GM12874 (cell line): ENCODE measurements at regions not wholly inside any gene's neighbourhood (a gene's known extent, or its start where the extent isn't known, plus 50 kb on each side); places are given as distances from the start of the nearest gene placed in this dataset.

Experiments used
- CTCF ChIP-seq: IDR thresholded peaks from 2 replicates; pipeline ENCODE4 v1.5.1; 2011; ENCODE audit warnings: low read depth, mild to moderate bottlenecking, control low read depth, low read length, moderate library complexity; ENCODE audit not compliant: insufficient read depth

- TF ChIP-seq CTCF: no peak
Measured at GRCh38 chr16:60648290-60648689, 1387.9 kb downstream of the CDH8 start.

GRCh38 chr16:60646631-60647030 lies 1389.6 kb downstream of the CDH8 start:
- TF ChIP-seq CTCF: no peak

GRCh38 chr16:60645541-60645940 lies 1390.7 kb downstream of the CDH8 start:
- TF ChIP-seq CTCF: no peak

GRCh38 chr16:60642956-60643355 lies 1393.3 kb downstream of the CDH8 start:
- no peak for TF ChIP-seq CTCF

GRCh38 chr16:60641067-60641665 lies 1395.1 kb downstream of the CDH8 start:
- TF ChIP-seq CTCF: no peak

GRCh38 chr16:60640038-60640437 lies 1396.2 kb downstream of the CDH8 start:
- TF ChIP-seq CTCF: no peak

GRCh38 chr16:60636117-60636516 lies 1400.1 kb downstream of the CDH8 start:
- TF ChIP-seq CTCF: no peak
